Glomerular visceral epithelial cell (primary cell): ENCODE measurements at regions not wholly inside any gene's neighbourhood (a gene's known extent, or its start where the extent isn't known, plus 50 kb on each side); places are given as distances from the start of the nearest gene placed in this dataset.
A peak's percentile ranks its signal among the peaks of the same experiment; 100 is the strongest.

Experiments used
- DNase-seq: peaks from one replicate; pipeline ENCODE4 v3.0.0-alpha.2; 2016; ENCODE audit errors: extremely low spot score

DNA sequence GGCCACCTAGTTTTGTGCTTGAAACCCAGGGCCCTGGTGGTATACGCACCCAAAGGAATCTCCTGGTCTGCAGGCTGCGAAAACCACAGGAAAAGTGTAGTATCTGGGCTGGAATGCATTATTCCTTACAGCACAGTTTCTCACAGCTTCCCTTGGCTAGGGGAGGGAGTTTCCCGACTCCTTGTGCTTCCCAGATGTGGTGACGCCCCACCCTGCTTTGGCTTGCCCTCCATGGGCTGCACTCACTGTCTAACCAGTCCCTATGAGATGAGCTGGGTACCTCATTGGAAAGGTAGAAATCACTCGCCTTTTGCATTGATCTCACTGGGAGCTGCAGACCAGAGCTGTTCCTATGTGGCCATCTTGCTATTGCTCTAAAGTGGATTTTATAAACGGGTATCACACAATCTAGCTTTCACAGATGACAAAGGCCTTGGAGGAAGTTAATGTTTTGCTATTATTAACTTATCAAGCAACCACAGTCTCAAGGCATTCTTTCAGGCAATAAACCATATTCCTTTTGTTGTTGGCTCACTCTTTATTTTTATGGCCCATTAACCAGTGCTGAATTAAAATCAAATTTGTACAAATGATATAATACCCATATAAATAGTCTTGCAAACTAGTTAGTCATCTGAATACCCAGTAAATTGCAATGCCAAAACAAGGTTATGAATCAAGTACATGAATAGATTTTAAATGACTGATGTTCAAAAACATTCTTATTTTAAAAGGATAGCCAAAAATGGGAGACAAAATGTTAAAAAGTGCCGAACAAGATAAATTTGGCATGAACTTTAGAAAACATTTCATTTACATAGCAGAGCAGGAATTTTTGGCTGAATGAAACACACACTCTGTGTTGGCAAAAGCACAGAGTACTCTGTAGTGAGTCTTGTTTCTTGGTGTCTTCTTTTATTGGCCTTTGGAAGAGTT lies 475.4 kb upstream of the ARGLU1 start:
- peak; percentile 90 for DNase-seq

DNA sequence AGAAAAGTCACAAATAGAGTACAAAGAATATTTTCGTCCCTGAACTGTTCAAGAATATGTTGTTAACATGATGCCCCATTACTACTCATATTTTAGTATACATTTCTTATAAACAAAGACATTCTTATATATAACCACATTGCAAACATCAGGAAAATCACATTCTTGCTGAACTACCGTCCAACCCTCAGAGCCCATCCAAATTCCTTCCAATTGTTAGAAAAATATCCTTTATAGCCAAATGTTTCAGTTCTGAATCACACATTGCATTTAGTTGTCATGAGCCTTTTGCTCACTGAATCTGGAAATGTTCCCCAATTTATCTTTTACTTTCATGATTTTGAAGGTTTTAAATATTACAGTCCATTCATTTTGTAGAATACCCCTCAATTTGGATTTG lies 467.8 kb upstream of the ARGLU1 start:
- peak; percentile 8 for DNase-seq

DNA sequence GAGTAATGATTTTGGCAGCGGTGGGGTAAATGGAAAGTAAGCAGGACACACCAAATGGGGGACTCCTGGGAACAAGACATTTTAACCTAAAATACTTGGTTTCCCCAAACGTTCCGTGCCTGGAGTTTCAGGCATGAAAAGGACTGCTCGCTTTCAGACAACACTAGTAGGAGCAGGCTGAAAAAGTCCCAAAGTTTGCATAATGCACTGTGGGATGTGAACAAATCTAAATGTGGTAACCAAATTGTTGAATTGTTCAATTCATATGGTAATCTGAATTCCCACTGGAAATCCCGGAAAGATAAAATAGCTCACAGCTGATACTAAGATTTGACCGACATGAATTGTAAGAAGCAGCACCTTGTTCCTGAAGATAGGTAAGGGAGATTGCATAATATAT lies 467.2 kb upstream of the ARGLU1 start:
- DNase-seq: no peak

DNA sequence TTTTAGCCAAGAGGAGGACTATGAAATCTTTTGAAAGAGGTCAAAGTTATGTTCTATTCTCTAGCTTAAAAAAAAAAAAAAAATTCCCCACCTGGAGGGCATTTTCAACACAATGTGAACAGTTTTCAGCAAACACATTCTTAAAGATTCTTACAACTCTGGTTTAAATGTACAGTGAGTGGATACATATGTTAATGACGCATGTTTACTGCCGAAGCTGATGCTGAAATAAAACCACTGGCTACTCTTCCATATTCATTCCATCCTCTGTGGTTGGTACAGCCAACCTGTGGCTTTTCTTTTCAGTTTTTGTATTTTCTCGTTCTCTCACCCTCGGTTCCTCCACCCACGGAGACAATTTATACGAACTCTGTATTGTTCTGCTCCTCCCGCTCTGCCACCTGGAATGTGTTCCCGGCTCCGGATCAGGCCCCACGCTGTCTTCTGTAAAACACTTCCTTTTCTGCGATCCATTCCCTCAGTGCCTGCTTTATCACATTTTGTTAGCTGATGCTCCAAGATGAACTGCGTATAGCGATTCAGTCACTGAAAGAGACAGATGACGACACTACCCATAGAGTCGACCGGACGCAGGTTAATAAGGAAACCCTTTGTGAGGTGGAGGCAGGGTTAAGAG lies 466.4 kb upstream of the ARGLU1 start:
- DNase-seq: no peak

DNA sequence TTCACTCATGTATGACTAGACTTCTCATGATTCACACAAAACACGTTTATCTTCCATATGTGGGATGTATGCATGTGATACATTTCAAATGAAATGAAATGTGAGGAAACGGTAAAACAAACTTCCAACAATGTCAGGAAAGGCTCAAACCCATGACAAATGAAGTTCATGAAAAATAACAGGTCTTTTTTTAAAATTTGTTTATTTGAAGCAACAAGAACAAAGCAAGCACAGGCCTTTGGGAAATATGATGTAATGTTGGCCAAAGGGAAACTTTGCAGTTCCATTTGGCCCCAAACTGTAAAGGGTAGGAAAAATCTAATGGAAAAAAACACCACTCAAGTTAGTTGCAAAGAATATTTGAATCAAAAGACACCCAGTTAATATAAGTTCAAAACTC lies 463.8 kb upstream of the ARGLU1 start:
- no peak for DNase-seq

DNA sequence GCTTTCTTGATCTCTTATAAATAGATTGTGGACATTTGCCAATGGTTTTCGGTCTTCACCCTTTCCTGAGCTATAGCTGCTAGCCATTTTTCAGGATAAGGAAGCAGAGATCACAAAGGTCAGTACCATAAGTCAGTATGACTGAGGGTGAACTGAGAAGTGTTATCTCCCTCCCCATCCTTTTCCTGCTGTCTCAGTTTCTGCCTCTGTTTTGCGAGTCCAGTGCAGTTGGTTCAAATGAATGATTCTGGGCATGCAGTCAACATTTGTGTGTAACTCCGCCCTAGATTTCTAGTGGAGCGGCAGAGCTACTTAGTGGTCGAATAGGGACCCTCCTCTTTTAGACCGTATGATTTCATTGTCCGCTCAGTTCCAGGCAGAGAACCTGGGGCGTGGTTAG lies 460.8 kb upstream of the ARGLU1 start:
- no peak for DNase-seq

DNA sequence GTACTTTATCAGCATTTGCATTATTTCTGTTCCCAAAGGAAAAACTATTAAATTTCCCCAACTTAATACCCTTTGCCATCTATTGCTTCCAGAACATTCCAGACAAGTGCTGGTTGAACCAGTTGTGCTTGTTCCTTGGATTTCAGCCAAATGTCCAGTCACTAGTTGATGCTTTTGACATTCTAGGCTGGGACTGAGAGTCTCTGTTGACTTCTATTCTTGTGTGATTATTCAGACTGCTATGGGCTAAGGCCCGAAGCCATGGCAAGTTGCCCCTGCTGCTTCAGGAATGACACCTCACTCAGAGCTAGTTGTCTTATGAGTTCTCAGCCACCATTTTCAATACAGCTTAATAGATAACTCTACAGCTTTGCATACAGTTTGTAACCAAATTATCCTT lies 458.1 kb upstream of the ARGLU1 start:
- no peak for DNase-seq

DNA sequence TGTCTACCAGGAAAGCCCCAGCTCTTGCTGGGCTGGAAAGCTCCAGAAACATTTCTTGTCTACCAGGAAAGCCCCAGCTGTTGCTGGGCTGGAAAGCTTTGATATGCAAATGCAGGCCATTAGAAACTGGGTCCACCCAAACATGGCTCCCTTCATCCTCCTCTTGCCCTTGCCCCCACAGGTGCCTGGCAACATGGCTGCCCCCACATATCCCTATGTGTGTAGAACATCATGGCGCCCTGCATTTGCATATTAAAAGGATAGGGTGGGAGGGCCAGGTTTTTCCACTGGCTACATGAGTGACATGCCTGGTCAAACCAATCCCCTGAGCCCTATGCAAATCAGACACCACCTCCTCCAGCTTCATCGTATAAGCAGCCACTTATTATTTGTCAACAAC lies 455.4 kb upstream of the ARGLU1 start:
- no peak for DNase-seq

DNA sequence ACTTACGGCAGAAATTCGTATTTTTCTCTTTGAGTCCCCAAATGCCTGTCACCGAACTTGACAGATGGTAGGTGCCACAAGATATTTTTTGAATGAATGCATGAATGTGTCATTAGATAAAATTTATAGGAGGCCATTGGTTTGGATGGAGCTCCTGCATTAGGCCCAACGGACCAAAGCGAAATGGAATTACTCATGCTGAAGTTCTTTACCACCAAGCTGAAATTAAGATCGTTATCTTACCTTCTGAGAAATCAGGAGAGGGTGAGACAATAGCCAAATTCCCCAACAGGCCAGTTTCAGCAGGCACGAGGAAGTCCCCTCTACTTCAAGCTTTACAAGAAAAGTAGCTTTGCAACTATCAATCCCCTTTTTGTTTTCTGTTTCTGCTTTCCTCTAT lies 452.5 kb upstream of the ARGLU1 start:
- no peak for DNase-seq

DNA sequence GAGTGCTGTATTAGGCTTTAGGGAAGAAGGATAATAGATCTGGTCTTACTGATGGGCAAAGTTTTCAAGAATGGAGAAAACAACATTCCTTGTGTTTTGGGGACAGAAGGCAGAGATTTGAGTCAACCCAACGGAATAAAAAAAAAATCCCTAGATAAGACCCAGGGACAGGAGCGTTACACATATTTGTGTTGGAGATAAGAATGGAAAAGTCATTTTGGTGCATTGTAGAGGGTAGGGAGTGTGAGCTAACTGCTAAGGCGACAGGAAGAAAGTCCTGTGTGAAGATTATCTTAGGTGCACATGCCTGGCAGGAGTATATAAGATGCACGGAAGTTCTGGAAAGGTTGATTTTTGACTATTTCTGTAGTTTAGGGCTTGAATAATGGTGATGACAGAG lies 450.3 kb upstream of the ARGLU1 start:
- no peak for DNase-seq

DNA sequence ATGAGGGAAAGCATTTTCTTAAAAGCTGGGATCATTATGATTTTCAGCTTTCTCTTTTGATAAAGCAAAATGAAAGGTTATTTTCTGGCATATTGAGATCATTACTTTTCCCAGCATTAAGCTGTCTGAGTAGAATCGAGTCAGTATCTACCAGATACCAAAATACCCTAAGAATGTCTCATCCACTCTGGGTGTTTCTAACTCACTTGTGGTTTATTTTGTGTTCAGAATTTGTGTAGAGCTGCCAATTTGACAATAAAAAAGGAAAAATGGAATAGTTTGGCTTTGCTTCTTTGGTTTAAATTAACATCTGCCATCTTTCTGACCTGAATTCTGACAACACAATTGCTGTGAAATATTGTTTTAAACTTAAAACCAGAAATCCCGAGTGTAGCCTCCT lies 438.7 kb upstream of the ARGLU1 start:
- DNase-seq: no peak

DNA sequence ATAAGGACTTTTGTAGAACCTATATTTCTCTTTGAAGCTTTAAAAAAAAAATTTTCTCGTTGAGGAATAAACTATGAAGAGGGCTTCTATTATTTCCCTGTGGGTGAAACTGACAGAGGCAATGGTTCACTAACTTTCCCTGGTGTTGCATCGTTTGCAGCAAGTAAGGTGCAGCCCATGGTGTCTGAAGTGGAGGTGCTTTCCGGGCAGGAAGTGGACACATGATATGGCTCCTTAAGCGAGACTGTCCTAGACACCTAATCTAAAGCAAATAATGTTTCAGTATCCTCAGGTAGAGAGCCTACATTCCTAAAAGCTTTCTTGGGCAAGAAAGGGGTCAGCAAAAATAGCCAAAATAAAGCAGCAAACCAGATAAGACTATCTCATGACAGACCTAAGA lies 437.6 kb upstream of the ARGLU1 start:
- no peak for DNase-seq

DNA sequence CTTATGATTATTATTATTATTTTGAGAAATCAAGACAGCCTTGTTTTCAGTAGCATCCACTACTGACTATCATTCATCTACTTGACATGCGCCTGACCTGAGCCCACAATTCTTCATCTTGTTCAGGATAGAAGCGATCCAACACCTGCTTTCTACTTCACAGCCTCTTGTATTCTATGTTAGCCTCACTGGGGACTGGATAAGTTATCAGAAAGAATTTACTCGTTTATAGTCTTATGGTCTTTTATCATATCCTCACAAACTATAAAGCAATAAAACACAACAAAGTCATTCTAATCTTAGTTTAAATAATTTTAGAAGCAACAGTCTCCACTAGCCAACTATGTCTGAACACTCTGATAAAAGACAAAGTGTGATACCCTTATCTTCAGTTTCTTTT lies 436.0 kb upstream of the ARGLU1 start:
- no peak for DNase-seq

DNA sequence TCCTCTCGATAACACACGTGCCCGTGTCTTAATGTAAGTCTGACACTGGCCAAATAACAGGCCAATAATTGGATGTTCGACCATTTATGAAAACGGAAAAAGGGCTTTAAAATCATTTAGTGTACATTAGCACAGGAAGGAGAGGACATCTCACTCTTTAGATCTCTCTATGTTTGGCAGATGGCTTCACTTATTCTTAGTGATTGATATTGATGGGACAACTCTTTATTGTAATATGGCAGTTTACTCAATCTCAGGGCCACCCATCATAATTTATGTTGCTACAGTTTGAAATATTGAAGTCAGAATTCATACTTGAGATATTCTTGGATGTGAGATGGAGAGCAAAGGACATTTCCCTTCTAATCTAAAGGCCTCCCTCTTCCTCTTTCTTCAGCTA lies 430.7 kb upstream of the ARGLU1 start:
- DNase-seq: no peak

DNA sequence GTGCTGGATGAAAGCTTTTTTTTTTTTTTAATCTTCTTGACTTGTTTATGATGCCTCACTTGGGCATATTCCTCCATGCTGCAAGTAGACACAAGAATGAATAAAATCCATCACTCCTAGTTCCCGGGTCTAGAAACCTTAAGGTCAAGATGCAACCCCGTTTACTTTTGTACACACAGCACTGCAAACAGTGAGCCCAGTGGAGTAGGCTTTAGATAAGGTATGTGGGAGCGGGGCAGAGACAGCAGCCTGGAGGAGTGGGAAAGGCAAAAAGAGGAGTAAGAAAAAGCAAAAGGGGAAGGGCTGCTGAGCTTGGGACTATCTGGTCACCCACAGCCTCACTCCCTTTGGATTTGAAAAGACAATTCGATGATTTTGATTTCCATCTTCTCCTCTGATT lies 429.8 kb upstream of the ARGLU1 start:
- no peak for DNase-seq

DNA sequence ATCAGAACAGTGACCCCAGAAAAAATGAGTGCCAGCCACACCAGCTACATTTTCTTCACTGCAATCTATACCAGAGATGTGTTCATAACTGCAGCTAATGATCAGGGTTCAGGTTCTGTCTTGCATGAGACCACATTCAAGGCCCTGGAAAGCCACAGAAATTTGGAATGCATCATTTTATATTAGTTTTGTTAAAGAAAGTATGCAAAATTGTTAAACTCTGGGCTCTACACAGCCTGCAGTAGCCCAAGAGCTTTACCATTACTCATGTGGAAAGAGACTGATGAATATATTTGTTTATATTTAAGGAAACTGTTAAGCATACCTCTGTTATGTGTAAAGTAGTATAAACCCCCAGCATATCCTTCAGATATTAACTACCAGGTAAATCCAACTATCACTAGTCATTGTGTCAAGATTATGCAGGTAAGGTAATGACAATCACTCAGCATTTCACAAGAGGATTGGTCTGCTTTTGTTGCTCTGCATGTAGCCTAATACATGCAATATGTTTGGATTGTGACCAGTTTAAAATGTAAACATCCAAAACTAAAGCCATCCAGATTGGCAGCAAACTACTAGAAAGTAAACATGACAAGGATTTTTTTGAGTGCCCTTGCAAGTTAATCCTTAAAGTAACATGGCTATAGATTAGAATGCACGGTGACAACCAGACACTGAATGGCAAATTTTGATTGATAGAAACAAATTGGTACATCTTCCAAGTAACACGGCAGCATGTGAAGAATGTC lies 429.1 kb upstream of the ARGLU1 start:
- DNase-seq: no peak

DNA sequence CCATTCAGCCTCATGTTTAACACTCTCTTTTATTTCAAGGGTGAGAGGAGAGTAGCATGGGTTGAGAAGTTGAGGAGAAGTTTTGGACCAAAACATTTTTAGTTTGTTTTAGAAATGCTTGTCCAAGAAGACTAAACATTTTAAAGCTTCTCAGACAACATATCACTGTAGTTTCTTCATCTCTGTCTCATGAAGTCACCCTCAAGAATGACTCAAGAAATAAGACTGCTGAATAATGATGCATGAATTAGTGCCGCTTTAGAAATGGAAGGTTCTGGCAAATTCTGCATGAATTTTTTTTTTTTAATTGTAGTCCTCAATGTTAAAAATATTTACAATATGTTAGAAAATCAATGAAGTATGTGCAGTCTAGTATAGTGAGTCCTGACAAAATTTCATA lies 422.7 kb upstream of the ARGLU1 start:
- DNase-seq: no peak

DNA sequence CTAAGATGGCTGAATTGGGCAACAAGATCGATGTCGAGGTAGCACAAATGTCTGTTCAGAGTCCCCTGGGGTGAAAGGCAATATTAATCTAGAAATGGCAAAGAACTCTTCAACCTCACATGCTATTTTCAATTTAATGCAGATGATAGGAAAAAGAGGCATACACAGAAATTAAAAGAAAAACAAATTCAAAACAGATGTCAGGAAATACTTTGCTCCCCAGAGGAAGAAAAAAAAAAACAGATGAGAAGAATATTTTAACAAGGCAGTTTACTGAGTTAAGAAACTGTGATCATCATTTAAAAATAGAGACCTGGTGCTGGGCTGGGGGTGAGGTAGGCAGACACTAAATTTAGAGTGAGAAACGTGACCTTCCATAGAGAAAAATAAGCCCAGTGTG lies 421.9 kb upstream of the ARGLU1 start:
- no peak for DNase-seq

DNA sequence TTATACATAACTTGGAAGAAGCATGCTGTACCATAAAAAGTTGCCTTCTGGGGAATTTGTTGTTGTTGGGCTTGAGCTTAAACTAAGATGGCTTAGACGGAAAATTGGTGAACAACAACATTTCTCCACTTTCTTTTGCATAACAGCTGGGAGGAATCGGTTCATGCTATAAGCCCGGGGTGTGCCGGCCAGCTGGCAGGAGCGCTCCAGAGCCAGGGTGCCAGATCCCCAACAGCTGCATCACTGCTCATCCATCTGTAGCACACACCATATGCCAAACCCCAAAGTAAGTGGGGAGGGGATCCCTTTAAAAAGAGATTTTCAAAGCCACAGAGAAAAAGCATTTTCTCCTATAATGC lies 419.5 kb upstream of the ARGLU1 start:
- no peak for DNase-seq

DNA sequence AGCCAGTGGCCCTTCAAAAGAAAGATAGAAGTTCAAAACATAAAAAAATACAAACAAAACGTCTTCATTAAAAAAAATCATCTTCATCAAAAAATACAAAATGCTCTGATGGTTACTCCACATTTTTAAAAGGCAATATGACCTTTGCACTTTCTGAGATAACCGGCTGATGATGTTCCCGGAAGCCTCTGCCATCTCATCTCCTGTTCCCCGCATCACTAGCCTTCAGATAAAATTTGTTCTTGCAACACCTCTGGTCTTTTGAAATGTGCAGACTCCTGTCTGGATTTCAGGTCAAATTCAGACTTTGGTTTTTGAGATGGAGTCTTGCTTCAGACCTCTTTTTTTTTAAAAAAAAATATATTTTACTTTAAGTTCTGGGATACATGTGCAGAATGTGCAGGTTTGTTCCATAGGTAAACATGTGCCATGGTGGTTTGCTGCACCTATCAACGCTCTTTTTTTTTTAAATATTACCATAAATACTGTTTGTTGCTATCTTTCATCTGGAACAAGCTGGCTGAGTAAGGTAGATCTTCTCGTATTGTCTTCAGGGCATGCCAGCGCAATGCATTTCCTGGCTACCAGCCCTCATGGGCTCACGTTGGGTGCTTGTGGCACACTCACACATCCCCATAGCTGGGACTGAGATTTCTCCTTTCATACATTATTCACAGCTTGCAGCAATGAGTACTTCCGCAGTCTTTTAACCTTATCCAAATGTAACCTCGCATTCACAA lies 418.9 kb upstream of the ARGLU1 start:
- no peak for DNase-seq

DNA sequence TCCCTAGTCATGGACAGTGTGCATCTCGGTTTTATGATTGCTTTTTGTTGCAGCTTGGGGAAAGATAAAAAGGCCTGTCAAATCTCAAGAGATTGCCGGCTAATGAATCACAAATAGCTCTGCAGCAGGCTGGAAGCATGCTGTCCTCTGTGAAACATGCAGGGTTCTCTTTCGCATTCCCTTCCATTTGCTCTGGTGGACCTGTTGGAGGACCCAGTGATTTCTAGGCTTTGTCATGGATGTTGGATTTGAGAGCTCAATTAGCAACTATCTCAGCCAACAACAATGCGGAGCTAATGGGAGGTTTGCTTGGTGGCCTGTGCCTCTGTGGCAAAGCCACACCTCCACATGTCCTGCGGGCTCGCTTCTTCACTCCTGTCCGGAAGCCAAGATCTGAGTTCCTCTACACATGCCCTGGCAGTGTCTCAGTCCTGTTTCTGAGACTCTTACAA lies 418.1 kb upstream of the ARGLU1 start:
- DNase-seq: no peak

DNA sequence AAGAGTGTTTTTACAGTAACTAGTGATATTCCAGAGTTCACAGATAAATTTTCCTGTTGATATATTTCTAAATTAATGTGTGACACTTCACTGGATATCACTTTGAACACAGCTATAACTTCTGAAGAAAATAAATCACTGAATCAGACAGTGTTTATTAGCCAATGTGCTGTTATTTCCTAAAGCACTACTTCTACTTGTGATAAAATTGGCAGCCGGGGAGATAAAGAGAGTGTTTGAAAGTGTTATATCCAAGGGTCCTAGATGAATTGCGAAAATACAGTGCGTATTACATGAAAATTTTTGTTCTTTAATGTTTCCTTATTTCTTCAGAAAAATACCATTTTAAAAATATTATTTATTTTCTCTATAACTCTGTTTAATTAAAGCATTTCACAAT lies 417.5 kb upstream of the ARGLU1 start:
- DNase-seq: no peak
